ENCODE measurements at regions not wholly inside any gene's neighbourhood (a gene's known extent, or its start where the extent isn't known, plus 50 kb on each side); places are given as distances from the start of the nearest gene placed in this dataset.

GRCh38 chr7:29619111-29619510, 55.5 kb downstream of the PRR15 start:
- DNase-seq (ENCODE audit: low read depth) = no peak
- no peak overlapping the region for H3K4me3 ChIP-seq (ENCODE audit: control insufficient read depth, low read depth, low read length)
- TF ChIP-seq CTCF (IDR thresholded peaks at IDR 0.05; ENCODE audit: control insufficient read depth, insufficient read depth, low read depth, low read length, missing control alignments) = no peak

GRCh38 chr7:29619848-29620555, 56.4 kb downstream of the PRR15 start:
- DNase-seq (ENCODE audit: low read depth) = no peak
- H3K4me3 ChIP-seq (ENCODE audit: control insufficient read depth, low read depth, low read length) = no peak overlapping the region
- no peak for TF ChIP-seq CTCF (IDR thresholded peaks at IDR 0.05; ENCODE audit: control insufficient read depth, insufficient read depth, low read depth, low read length, missing control alignments)

GRCh38 chr7:29620556-29620930, 56.9 kb downstream of the PRR15 start:
- DNase-seq (ENCODE audit: low read depth) = no peak
- no peak for TF ChIP-seq CTCF (IDR thresholded peaks at IDR 0.05; ENCODE audit: control insufficient read depth, insufficient read depth, low read depth, low read length, missing control alignments)
- no peak overlapping the region for H3K4me3 ChIP-seq (ENCODE audit: control insufficient read depth, low read depth, low read length)

- peak; percentile 89 for DNase-seq (ENCODE audit: low read depth)
- H3K4me3 ChIP-seq (ENCODE audit: control insufficient read depth, low read depth, low read length) = no peak overlapping the region
- no peak for TF ChIP-seq CTCF (IDR thresholded peaks at IDR 0.05; ENCODE audit: control insufficient read depth, insufficient read depth, low read depth, low read length, missing control alignments)
These were observed 59.0 kb downstream of the PRR15 start for GRCh38 chr7:29622335-29623265.

GRCh38 chr7:29623973-29624372, 60.3 kb downstream of the PRR15 start:
- DNase-seq (ENCODE audit: low read depth) = no peak
- TF ChIP-seq CTCF (IDR thresholded peaks at IDR 0.05; ENCODE audit: control insufficient read depth, insufficient read depth, low read depth, low read length, missing control alignments) = no peak
- no peak overlapping the region for H3K4me3 ChIP-seq (ENCODE audit: control insufficient read depth, low read depth, low read length)

GRCh38 chr7:29626730-29627129, 63.1 kb downstream of the PRR15 start:
- no peak for DNase-seq (ENCODE audit: low read depth)
- H3K4me3 ChIP-seq (ENCODE audit: control insufficient read depth, low read depth, low read length) = no peak overlapping the region
- TF ChIP-seq CTCF (IDR thresholded peaks at IDR 0.05; ENCODE audit: control insufficient read depth, insufficient read depth, low read depth, low read length, missing control alignments) = no peak

All from AG09309 (cell line).